ENCODE measurements at regions not wholly inside any gene's neighbourhood (a gene's known extent, or its start where the extent isn't known, plus 50 kb on each side); places are given as distances from the start of the nearest gene placed in this dataset.

DNA sequence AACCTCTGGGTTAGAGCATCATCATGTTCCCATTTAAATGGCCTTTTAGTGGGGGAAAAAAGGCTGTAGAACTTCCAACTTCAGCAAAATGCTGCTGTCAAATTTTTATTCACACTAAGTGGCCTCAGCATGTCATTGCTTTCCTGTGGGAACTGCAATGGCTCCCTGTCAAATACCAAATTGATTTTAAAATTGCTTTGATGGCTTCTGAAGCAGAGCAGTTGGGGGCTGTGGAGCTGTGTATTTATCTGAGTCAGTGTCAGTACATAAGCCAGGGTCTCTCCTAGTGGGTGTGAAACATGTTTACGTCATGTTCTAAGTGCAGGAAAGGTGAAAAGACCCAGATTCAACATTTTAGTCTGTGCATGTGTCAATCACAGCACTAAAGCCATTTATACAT is 171.3 kb downstream of the CDH19 start:
- Histone ChIP-seq H3K27ac (replicated peaks) (no peak overlapping the region), H3K27me3 (ENCODE audit: insufficient read depth, poor library complexity, severe bottlenecking) (no peaks in the 10 kb centered on the region), H3K4me3 (replicated peaks; ENCODE audit: insufficient read depth, low read length) (no peak overlapping the region)
- TF ChIP-seq GABPA (IDR thresholded peaks at IDR 0.05; ENCODE audit: low read depth) (no peak), POLR2AphosphoS5 (IDR thresholded peaks at IDR 0.05; ENCODE audit: low read depth) (no peak), SPI1 (IDR thresholded peaks at IDR 0.05; ENCODE audit: borderline replicate concordance, low read depth) (no peak), CTCF (IDR thresholded peaks at IDR 0.05; ENCODE audit: insufficient read depth, low read length) (no peak)
- TF ChIP-seq, protein P1, sequence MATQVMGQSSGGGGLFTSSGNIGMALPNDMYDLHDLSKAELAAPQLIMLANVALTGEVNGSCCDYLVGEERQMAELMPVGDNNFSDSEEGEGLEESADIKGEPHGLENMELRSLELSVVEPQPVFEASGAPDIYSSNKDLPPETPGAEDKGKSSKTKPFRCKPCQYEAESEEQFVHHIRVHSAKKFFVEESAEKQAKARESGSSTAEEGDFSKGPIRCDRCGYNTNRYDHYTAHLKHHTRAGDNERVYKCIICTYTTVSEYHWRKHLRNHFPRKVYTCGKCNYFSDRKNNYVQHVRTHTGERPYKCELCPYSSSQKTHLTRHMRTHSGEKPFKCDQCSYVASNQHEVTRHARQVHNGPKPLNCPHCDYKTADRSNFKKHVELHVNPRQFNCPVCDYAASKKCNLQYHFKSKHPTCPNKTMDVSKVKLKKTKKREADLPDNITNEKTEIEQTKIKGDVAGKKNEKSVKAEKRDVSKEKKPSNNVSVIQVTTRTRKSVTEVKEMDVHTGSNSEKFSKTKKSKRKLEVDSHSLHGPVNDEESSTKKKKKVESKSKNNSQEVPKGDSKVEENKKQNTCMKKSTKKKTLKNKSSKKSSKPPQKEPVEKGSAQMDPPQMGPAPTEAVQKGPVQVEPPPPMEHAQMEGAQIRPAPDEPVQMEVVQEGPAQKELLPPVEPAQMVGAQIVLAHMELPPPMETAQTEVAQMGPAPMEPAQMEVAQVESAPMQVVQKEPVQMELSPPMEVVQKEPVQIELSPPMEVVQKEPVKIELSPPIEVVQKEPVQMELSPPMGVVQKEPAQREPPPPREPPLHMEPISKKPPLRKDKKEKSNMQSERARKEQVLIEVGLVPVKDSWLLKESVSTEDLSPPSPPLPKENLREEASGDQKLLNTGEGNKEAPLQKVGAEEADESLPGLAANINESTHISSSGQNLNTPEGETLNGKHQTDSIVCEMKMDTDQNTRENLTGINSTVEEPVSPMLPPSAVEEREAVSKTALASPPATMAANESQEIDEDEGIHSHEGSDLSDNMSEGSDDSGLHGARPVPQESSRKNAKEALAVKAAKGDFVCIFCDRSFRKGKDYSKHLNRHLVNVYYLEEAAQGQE (IDR thresholded peaks at IDR 0.05; ENCODE audit: insufficient replicate concordance, low read depth) = no peak
- DNase-seq (ENCODE audit: low read depth in 1 of 2, low spot score in 1 of 2) = no peak

DNA sequence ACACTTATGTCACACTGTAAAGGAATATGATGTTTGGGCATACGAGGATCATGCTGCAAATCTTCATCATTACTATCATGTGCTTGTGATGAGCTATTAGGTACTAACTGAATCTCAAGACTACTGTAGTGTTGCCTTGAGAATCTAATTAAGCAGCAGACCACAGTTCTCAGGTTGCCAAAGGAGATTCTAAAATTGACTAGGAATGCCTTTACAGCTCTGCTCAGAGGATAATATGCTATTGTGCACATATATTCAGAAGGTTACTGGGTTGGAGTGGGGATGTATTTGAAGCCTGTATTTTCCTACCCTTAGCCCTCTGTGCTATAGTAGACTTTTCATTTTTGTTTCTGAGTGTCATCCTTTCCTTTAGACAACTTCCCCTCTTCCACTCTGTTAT is 175.1 kb downstream of the CDH19 start:
- no peak overlapping the region for H3K4me3 ChIP-seq (replicated peaks; ENCODE audit: insufficient read depth, low read length)
- no peak for DNase-seq (ENCODE audit: low read depth in 1 of 2, low spot score in 1 of 2)
- H3K27me3 ChIP-seq (ENCODE audit: insufficient read depth, poor library complexity, severe bottlenecking) = no peaks in the 10 kb centered on the region
- H3K27ac ChIP-seq (replicated peaks) = no peak overlapping the region
- TF ChIP-seq, protein P1 (IDR thresholded peaks at IDR 0.05; ENCODE audit: insufficient replicate concordance, low read depth) = no peak
- TF ChIP-seq POLR2AphosphoS5 (IDR thresholded peaks at IDR 0.05; ENCODE audit: low read depth) = no peak
- TF ChIP-seq GABPA (IDR thresholded peaks at IDR 0.05; ENCODE audit: low read depth) = no peak
- TF ChIP-seq CTCF (IDR thresholded peaks at IDR 0.05; ENCODE audit: insufficient read depth, low read length) = no peak
- no peak for TF ChIP-seq SPI1 (IDR thresholded peaks at IDR 0.05; ENCODE audit: borderline replicate concordance, low read depth)

- TF ChIP-seq POLR2AphosphoS5 (IDR thresholded peaks at IDR 0.05; ENCODE audit: low read depth) (no peak), CTCF (IDR thresholded peaks at IDR 0.05; ENCODE audit: insufficient read depth, low read length) (no peak), GABPA (IDR thresholded peaks at IDR 0.05; ENCODE audit: low read depth) (no peak), SPI1 (IDR thresholded peaks at IDR 0.05; ENCODE audit: borderline replicate concordance, low read depth) (no peak)
- TF ChIP-seq, protein P1 (IDR thresholded peaks at IDR 0.05; ENCODE audit: insufficient replicate concordance, low read depth) = no peak
- H3K27me3 ChIP-seq (ENCODE audit: insufficient read depth, poor library complexity, severe bottlenecking) = no peaks in the 10 kb centered on the region
- no peak for DNase-seq (ENCODE audit: low read depth in 1 of 2, low spot score in 1 of 2)
- no peak overlapping the region for H3K4me3 ChIP-seq (replicated peaks; ENCODE audit: insufficient read depth, low read length)
- H3K27ac ChIP-seq (replicated peaks) = no peak overlapping the region
These were observed 184.5 kb downstream of the CDH19 start for GRCh38 chr18:66419400-66419799.

All from HL-60 (cell line).